ENCODE measurements at regions not wholly inside any gene's neighbourhood (a gene's known extent, or its start where the extent isn't known, plus 50 kb on each side); places are given as distances from the start of the nearest gene placed in this dataset.

DNA sequence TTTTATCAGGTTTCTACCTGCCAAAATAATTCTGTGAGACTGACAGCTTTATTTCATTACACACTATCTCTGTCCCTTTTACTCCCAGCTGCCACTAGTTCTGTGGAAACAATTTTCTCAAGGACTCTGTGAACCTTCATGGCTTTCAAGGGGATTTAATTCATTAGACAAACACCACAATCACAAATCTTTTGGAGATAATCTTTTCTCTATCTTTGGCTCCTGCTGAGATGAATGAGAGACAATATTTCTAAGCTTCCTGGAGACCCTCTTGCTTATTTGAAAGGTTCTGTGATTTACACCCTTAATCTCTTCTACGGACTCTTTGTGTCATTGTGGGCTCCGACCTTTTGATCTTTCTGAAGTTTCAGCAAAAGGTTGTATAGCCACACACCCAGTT lies 222.6 kb downstream of the PRDM9 start:
- TF ChIP-seq, protein P1, sequence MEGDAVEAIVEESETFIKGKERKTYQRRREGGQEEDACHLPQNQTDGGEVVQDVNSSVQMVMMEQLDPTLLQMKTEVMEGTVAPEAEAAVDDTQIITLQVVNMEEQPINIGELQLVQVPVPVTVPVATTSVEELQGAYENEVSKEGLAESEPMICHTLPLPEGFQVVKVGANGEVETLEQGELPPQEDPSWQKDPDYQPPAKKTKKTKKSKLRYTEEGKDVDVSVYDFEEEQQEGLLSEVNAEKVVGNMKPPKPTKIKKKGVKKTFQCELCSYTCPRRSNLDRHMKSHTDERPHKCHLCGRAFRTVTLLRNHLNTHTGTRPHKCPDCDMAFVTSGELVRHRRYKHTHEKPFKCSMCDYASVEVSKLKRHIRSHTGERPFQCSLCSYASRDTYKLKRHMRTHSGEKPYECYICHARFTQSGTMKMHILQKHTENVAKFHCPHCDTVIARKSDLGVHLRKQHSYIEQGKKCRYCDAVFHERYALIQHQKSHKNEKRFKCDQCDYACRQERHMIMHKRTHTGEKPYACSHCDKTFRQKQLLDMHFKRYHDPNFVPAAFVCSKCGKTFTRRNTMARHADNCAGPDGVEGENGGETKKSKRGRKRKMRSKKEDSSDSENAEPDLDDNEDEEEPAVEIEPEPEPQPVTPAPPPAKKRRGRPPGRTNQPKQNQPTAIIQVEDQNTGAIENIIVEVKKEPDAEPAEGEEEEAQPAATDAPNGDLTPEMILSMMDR (IDR thresholded peaks at IDR 0.05), result no peak
- no peak for TF ChIP-seq POLR2A (IDR thresholded peaks at IDR 0.05)
- TF ChIP-seq POLR2AphosphoS5 (IDR thresholded peaks at IDR 0.05; ENCODE audit: insufficient read depth in 1 of 2, low read depth in 1 of 2), result no peak
